GM06990 (cell line): ENCODE measurements at regions not wholly inside any gene's neighbourhood (a gene's known extent, or its start where the extent isn't known, plus 50 kb on each side); places are given as distances from the start of the nearest gene placed in this dataset.
"Not testable (repeated sequence)": the region's sequence is repeated elsewhere in the genome, so short reads cannot be mapped to it uniquely, and the experiment has no call there.

ENCODE experiments used
- DNase-seq: peaks from one replicate; pipeline ENCODE4 v3.0.0-alpha.2; 2011; ENCODE audit not compliant: insufficient read length; ENCODE audit errors: extremely low read depth
- H3K27me3 ChIP-seq: replicated peaks from 2 replicates; pipeline ENCODE4 v1.6.0; 2011; ENCODE audit warnings: low read length; ENCODE audit not compliant: control insufficient read depth, insufficient read depth
- H3K36me3 ChIP-seq: 2 replicates; pipeline ENCODE4 v1.5.1; 2011; ENCODE audit warnings: low read length; ENCODE audit not compliant: control insufficient read depth, insufficient read depth
- H3K4me3 ChIP-seq: replicated peaks from 2 replicates; pipeline ENCODE4 v1.5.1; 2011; ENCODE audit warnings: low read depth, mild to moderate bottlenecking, control low read depth, low read length
- TF ChIP-seq, protein P1 (sequence below): IDR thresholded peaks from 2 replicates; pipeline ENCODE4 v1.5.1; 2011; ENCODE audit warnings: low read length, control low read depth, mild to moderate bottlenecking, inconsistent platforms; ENCODE audit not compliant: insufficient read depth, poor library complexity, severe bottlenecking

DNA sequence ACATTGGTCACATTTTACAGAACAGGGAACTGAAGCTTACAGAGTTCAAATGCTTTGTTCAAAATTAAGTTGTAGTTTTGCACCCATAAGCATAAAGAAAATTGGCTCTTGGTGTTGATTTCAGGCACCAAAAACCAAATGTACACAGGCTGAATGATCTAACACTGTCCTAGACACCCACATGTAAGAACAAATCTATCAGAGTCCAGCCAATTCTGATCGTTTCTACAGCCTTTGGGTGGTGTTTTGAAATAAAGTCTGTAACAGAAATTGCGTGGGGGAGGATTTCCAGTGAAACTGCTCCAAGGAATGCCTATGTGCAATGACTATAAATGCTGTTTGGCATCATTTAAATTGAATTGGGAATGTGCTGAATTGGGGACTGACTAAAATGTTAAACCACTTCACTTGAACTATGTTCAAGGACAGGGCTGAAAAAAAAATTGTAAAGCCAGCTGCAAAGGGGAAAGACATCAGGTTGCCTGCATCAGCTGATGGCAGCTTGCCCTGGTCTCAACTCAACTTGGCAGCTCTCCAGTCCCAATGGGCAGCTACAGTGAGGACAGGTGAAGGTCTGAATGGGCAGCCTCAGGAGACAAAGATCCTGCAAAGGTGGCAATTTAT, 92.2 kb upstream of the TRPC7 start:
- no peak for DNase-seq
- H3K36me3 ChIP-seq, result no peaks in the 10 kb centered on the region
- H3K4me3 ChIP-seq, result no peak overlapping the region
- TF ChIP-seq, protein P1, sequence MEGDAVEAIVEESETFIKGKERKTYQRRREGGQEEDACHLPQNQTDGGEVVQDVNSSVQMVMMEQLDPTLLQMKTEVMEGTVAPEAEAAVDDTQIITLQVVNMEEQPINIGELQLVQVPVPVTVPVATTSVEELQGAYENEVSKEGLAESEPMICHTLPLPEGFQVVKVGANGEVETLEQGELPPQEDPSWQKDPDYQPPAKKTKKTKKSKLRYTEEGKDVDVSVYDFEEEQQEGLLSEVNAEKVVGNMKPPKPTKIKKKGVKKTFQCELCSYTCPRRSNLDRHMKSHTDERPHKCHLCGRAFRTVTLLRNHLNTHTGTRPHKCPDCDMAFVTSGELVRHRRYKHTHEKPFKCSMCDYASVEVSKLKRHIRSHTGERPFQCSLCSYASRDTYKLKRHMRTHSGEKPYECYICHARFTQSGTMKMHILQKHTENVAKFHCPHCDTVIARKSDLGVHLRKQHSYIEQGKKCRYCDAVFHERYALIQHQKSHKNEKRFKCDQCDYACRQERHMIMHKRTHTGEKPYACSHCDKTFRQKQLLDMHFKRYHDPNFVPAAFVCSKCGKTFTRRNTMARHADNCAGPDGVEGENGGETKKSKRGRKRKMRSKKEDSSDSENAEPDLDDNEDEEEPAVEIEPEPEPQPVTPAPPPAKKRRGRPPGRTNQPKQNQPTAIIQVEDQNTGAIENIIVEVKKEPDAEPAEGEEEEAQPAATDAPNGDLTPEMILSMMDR, result no peak
- H3K27me3 ChIP-seq, result no peaks in the 10 kb centered on the region

DNA sequence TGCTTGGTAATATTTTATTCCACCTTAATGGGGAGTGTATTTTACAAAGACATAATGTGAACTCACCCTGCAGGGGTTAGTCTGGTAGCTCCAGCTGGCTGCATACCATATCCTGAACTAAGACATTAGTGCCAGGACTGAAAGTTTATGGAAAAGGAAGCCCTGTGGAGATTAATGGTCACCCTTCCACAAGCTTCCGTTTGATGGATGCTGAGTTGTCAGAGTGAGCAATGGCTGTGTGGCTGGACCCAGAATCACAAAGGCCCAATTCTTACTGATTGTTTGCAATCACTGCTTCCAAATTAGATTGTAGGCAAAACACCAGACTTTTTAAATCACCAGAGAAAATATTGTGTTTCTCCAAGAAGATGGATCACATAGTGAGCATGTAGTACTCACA, 90.1 kb upstream of the TRPC7 start:
- Histone ChIP-seq H3K36me3 (no peaks in the 10 kb centered on the region), H3K4me3 (no peak overlapping the region), H3K27me3 (no peaks in the 10 kb centered on the region)
- DNase-seq, result no peak
- TF ChIP-seq, protein P1, result no peak

DNA sequence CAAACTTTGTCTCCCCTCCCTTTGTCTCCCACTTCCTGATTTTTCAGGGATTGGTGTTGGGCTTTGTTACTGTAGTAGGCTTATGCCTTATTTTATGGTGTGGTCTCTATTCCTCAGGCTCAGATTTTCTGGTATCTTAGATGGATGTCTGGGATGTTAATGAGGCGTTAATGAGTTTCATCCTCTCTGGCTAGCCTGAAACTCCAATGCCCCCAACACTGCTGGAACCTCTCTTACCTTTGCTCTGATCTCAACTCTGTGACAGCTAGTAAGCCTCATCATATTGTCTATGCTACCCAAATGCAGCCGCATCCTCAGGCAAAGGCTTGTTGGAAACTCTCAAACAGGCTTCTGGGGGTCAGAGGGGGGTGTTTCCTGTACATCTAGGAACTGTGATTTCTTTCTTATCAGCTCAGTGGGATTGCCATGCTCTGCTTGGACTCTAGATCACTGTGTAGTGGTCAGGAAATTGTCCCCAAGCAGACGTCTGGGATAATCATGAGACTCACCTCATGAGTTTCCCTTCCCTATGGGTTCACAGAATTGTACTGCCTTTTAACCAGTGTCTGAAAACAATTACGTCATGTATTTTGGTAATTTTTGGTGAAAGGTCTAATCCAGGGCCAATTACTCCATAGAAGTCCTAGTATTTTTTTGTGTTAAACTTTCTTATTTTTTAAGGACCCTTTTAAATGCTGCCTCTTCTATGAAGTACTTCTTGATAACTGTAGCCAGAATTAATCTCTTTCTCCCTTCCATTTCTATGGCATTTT, 88.8 kb upstream of the TRPC7 start:
- TF ChIP-seq, protein P1, result no peak
- Histone ChIP-seq H3K4me3 (no peak overlapping the region), H3K36me3 (no peaks in the 10 kb centered on the region), H3K27me3 (no peaks in the 10 kb centered on the region)
- no peak for DNase-seq

DNA sequence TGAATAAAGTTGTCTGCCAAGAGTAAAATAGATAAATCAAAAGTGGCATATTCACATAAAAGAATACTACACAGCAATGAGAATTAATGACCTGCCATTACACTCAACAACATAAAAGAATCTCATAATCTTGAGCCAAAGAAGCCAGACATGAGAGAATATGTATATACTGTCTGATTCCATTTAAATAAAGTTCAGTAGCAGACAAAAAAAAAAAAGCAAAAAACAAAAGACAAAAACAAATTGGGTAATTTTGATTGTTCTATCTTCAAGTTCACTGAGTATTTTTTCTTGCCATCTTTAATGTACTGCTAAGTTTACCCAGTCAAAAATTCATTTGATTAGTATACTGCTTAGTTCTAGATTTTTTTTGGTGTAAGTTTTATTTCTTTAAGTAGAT, 87.9 kb upstream of the TRPC7 start:
- DNase-seq, result no peak
- TF ChIP-seq, protein P1, result no peak

DNA sequence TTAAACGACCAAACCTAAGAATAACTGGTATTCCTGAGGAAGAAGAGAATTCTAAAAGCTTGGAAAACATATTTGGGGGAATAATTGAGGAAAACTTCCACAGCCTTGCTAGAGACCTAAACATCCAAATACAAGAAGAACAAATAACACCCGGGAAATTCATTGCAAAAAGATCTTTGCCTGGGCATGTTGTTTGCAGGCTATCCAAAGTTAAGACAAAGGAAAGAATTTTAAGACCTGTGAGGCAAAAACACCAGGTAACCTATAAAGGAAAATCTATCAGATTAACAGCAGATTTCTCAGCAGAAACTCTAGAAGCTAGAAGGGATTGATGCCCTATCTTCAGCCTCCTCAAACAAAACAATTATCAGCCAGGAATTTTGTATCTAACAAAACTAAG, 82.2 kb upstream of the TRPC7 start:
- DNase-seq, H3K27me3 ChIP-seq, H3K36me3 ChIP-seq, H3K4me3 ChIP-seq: not testable (repeated sequence)

More for the DNA sequence above, 87.9 kb upstream of the TRPC7 start:
- H3K27me3 ChIP-seq, result no peaks in the 10 kb centered on the region
- H3K4me3 ChIP-seq, result no peak overlapping the region
- H3K36me3 ChIP-seq, result no peaks in the 10 kb centered on the region

DNA sequence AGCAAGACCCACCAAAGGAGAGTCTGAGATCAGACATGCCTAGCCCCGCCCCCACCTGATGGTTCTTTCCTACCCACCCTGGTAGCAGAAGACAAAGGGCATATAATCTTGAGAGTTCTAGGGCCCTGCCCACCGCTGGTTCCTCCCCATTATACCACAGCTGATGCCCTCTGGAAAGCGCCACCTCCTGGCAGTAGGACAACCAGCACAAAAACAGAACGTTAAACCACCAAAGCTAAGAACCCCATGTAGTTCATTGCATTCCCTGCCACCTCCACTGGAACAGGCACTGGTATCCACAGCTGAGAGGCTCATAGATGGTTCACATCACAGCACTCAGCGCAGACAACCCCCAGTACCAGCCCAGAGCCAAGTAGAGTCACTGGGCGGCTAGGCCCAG, 81.2 kb upstream of the TRPC7 start:
- Histone ChIP-seq H3K27me3 (no peaks in the 10 kb centered on the region), H3K4me3 (no peak overlapping the region), H3K36me3 (no peaks in the 10 kb centered on the region)
- TF ChIP-seq, protein P1, result no peak
- DNase-seq, result no peak

DNA sequence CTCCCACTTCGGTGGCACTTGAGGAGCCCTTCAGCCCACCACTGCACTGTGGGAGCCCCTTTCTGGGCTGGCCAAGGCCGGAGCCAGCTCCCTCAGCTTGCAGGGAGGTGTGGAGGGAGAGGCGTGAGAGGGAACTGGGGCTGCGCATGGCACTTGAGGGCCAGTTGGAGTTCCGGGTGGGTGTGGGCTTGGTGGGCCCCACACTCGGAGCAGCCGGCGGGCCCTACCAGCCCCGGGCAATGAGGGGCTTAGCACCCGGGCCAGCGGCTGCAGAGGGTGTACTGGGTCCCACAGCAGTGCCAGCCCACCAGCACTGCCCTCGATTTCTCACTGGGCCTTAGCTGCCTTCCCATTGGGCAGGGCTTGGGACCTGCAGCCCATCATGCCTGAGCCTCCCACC, 78.8 kb upstream of the TRPC7 start:
- not testable (repeated sequence) for H3K4me3 ChIP-seq, H3K27me3 ChIP-seq, DNase-seq, H3K36me3 ChIP-seq
